HAP-1 (cell line): ENCODE measurements at regions not wholly inside any gene's neighbourhood (a gene's known extent, or its start where the extent isn't known, plus 50 kb on each side); places are given as distances from the start of the nearest gene placed in this dataset.

Source experiments
- DNase-seq, 2 experiments: peaks; one replicate each; pipeline ENCODE4 v3.0.0-alpha.2; 2016 to 2020; ENCODE audit warnings: low spot score in 2 of 2
- H3K27me3 ChIP-seq: fragments of 250-450 bp; sonication (Bioruptor Pico); 2 replicates; pipeline ENCODE4 v1.5.1; 2020; ENCODE audit warnings: low read depth, mild to moderate bottlenecking, moderate library complexity
- H3K36me3 ChIP-seq: fragments of 250-450 bp; sonication (Bioruptor Pico); replicated peaks from 2 replicates; pipeline ENCODE4 v1.5.1; 2020; ENCODE audit warnings: mild to moderate bottlenecking
- H3K4me1 ChIP-seq: fragments of 250-450 bp; sonication (Bioruptor Pico); 2 replicates; pipeline ENCODE4 v1.5.1; 2020; ENCODE audit warnings: mild to moderate bottlenecking
- H3K4me3 ChIP-seq: fragments of 250-450 bp; sonication (Bioruptor Pico); 2 replicates; pipeline ENCODE4 v1.5.1; 2020; ENCODE audit warnings: mild to moderate bottlenecking, moderate library complexity
- H3K9me3 ChIP-seq: fragments of 250-450 bp; sonication (Bioruptor Pico); 2 replicates; pipeline ENCODE4 v1.5.1; 2020; ENCODE audit warnings: mild to moderate bottlenecking, moderate library complexity
- in situ Hi-C: fragments of 300-500 bp; cut with MboI; formaldehyde crosslinking; loops from 3 replicates; pipeline ENCODE4 v1.14.3; 2020; ENCODE audit warnings: low sequenced_read_pairs, inconsistent platforms, mixed read lengths

DNA sequence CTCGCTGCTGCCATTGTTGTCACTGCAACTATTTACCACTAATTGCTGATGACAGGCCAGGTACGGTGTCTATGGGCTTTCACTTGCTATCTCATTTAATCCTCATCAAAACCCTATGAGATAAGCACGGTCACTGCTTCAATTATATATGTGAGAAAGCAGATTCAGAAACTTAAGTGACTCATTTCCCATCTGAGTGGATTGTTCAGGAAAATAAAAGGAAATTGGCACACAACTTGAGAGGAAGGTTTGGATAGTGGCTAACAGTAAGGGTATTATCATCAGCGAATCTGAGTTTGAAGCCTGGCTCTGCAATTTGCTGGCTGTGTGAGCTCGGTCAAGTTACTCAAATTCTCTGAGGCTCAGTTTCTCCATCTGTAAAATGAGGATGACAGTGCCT lies 196.0 kb downstream of the KCNS3 start:
- Histone ChIP-seq H3K9me3 (no peaks in the 10 kb centered on the region), H3K27me3 (no peaks in the 10 kb centered on the region), H3K4me3 (no peak overlapping the region), H3K36me3 (no peaks in the 10 kb centered on the region), H3K4me1 (peaks cover 4% of the 10 kb centered on the region)
- DNase-seq: no peak
- in situ Hi-C loops: no loop called here

DNA sequence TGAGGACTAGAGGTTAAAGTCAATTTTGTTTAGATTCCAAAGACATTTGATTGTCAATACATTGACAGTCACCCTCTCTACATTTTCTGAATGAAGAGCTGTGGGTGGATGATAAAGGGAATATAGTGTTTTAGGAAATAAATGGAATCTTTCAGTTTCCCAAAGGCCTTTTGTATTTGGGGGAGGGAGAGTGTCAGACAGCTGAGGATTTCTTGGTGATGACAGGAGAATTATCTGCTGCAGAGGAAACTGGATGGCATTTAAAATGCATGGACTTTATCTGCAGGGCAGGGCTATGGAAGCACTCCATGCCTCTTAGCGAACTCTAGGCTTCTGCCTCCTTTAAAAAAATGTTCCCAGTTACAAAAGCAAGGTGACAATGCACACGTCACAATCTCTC lies 195.1 kb downstream of the KCNS3 start:
- Histone ChIP-seq H3K4me1 (peaks cover 4% of the 10 kb centered on the region), H3K27me3 (no peaks in the 10 kb centered on the region), H3K9me3 (no peaks in the 10 kb centered on the region), H3K36me3 (no peaks in the 10 kb centered on the region), H3K4me3 (no peak overlapping the region)
- in situ Hi-C loops: no loop called here
- DNase-seq: no peak

DNA sequence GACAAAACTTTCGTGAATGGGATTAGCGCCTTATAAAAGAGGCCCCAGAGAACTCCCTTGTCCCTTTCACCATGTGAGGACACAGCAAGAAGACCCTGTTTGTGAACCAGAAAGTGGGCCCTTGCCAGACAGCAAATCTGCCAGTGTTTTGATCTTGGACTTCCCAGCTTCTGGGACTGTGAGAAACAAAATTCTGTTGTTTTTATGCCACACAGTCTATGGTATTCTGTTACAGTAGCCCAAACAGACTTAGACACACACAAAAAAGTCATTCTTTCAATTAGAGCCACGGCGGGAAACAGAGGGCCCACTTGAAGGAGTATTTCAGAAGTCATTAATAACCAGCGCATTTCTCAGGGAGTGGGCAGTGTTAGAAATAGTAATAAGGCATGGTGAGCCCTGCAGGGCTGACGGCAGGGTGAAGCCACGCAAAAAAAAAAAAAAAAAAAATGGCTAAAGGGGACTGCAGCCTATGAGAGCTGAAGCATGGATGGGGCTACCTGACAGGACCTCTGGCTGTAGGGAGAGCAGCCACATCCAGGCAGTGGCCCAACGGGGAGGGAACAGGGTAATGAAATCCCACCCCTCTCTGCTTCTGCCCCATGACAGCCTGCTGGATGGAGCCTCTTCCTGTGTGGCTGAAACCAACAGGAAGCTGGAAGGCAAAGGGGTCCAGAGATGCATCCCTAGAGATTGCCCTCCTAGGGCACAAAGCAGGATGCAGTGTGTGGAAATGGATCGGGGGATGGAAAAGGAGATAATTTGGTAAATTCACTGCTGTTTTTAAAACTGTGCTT lies 189.3 kb downstream of the KCNS3 start:
- no peak overlapping the region for H3K4me3 ChIP-seq
- no peaks in the 10 kb centered on the region for H3K36me3 ChIP-seq
- H3K9me3 ChIP-seq: no peaks in the 10 kb centered on the region
- H3K27me3 ChIP-seq: no peaks in the 10 kb centered on the region
- in situ Hi-C loops: no loop called here
- no peaks in the 10 kb centered on the region for H3K4me1 ChIP-seq
- no peak for DNase-seq

DNA sequence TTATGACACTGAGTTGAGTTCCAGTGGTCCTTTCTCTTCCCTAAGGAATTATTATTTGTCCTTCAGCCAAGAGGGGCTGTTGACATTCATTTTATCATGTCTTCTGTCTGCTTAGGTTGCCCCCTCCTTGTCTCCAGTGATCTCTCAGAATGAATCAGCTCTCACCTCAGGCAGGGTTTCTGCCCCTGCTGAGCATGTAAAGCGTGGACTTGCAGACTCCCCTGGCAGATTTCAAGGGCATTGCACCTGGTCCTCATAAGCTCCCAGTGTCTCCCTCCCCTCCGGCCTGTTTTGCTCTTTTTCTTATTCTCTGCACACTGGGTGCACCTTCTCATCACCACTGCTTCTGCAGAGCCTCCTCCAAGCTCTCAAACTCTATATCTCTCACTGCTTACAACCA lies 188.4 kb downstream of the KCNS3 start:
- in situ Hi-C loops: no loop called here
- no peak for DNase-seq
- no peaks in the 10 kb centered on the region for H3K27me3 ChIP-seq
- H3K4me3 ChIP-seq: no peak overlapping the region
- no peaks in the 10 kb centered on the region for H3K4me1 ChIP-seq
- H3K9me3 ChIP-seq: no peaks in the 10 kb centered on the region
- H3K36me3 ChIP-seq: no peaks in the 10 kb centered on the region

DNA sequence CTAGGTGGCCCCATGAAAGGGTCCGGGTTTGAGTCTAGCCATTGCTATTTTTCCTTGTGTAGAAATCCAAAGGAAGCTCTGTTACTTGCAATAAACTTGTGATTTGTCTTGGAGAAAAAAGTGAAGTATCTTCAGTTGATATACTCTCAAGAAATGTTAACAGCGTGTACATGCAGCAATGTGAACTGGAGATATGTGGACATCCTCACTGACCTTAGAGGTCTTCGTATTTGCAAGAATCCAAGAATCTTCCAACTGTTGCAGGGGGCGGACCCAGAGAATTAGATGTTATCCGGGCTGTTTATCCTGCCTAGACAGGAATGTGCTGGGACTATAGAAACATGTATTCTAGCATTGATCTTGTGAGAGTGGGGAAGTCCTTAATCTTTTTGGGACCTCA lies 187.6 kb downstream of the KCNS3 start:
- H3K36me3 ChIP-seq: no peaks in the 10 kb centered on the region
- in situ Hi-C loops: no loop called here
- H3K4me1 ChIP-seq: no peaks in the 10 kb centered on the region
- H3K9me3 ChIP-seq: no peaks in the 10 kb centered on the region
- no peaks in the 10 kb centered on the region for H3K27me3 ChIP-seq
- DNase-seq: no peak
- H3K4me3 ChIP-seq: no peak overlapping the region

DNA sequence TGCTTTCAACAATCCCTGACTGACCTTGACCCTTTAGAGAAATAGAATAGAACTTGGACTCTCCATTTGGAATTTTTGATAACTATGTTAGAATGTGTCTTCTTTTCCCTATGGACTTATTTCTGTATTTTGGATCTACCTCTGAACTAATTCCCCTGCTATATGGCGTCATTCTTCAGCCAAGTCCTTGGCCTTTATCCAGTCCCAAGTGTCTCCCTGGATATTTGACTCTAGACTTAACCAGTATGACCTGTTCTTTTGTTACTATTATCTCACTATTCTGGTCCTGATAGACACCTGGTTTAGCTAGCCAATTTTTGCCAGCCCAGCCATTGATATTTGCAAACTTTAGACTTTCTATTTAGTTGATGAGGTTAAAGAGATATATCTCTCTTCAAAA lies 186.8 kb downstream of the KCNS3 start:
- Histone ChIP-seq H3K4me3 (no peak overlapping the region), H3K36me3 (no peaks in the 10 kb centered on the region), H3K4me1 (no peaks in the 10 kb centered on the region), H3K27me3 (no peaks in the 10 kb centered on the region), H3K9me3 (no peaks in the 10 kb centered on the region)
- no peak for DNase-seq
- in situ Hi-C loops: no loop called here

DNA sequence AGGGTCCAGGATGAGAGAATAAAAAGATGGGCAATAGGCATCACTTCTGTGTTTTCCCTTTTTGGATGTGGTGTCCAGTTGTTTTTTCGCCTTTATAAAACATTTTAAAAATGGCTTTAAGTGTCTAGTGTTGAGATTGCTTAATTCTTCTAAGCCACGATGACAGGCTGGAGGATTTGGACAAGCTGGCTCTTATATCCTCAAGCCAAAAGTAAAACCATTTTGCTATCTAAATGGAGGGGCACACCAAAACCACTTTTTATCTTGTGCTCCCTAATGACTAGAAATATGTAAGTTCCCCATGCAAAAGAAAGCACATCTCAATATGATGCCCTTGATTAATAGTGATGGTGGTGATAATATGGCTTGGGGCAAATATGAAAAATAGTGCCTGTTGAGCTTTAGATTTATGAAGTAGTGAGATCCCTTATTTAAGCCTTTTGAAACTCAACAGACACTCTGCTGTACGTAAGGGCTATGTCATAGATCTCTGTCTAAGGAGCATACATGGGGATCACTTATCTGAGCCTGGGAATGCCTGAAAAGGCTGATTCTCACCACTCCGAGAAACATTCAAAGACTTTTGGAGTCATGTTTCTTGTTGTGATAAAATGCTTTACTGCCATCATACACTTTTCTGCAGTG lies 185.5 kb downstream of the KCNS3 start:
- DNase-seq: no peak
- H3K4me3 ChIP-seq: no peak overlapping the region
- H3K9me3 ChIP-seq: no peaks in the 10 kb centered on the region
- no peaks in the 10 kb centered on the region for H3K27me3 ChIP-seq
- no peaks in the 10 kb centered on the region for H3K36me3 ChIP-seq
- no peaks in the 10 kb centered on the region for H3K4me1 ChIP-seq
- in situ Hi-C loops: no loop called here

DNA sequence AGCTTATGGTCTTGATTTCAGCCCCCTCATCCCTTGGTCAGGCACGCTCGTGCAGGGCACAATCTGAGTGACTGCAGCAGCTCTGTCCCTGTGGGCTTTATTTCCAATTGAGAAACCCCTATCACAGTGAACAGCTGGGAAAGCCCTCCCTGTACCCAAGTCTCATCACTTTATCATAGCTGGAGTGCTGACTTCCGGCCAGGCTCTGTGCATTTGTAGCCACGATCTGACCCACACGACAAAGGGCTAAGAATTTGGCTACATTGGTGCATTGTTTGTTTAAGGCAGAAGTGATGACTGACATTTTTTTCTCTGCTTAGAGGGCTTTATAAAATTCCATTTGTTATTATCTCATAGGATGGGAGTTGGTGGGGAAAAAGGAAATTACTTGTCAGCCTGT lies 184.4 kb downstream of the KCNS3 start:
- H3K9me3 ChIP-seq: no peaks in the 10 kb centered on the region
- no peak overlapping the region for H3K4me3 ChIP-seq
- no peaks in the 10 kb centered on the region for H3K4me1 ChIP-seq
- DNase-seq: no peak
- H3K36me3 ChIP-seq: no peaks in the 10 kb centered on the region
- in situ Hi-C loops: no loop called here
- 0 out of 2 replicates have a peak, but pooled peaks cover 2% of the 10 kb centered on the region for H3K27me3 ChIP-seq

DNA sequence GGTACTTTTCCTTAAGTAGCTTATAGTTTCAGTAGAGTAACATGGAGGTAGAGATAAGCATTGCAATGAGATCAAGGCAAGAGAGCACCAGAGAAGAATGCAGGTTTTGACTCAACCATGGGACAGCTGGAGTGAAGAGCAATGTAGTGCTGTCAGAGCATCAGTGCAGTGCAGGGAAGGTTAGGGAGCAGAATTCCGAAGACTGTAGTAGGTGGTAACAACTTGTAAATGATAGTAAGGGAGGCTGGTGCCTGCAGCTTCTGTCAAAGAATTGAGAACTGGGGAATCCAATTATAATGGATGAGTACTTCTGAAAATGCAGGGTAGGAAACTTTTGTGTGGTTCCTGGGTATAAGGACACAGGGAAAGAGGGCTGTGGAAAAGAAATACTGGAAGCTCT lies 183.2 kb downstream of the KCNS3 start:
- Histone ChIP-seq H3K4me1 (no peaks in the 10 kb centered on the region), H3K36me3 (no peaks in the 10 kb centered on the region), H3K9me3 (no peaks in the 10 kb centered on the region), H3K4me3 (no peak overlapping the region), H3K27me3 (0 out of 2 replicates have a peak, but pooled peaks cover 2% of the 10 kb centered on the region)
- DNase-seq: no peak
- in situ Hi-C loops: no loop called here

DNA sequence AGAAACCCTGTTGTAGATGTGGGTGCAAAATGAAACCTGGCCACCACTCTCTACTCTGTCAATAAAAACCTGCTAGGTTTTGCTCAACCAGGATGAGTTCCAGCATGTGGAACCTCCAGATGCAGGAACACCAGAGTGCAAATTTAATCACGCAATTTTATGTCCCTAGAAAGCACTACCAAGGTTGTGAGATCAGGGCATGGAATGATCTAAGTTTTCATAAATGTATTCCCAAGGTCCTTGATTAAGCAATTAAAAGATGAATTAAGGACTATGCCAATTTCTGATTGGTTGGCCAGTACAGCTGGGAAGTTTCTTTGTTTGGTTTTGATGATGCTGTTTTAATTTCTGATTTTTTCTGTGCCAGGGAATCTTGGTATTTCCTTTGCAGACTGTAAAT lies 179.2 kb downstream of the KCNS3 start:
- no peak overlapping the region for H3K4me3 ChIP-seq
- in situ Hi-C loops: no loop called here

DNA sequence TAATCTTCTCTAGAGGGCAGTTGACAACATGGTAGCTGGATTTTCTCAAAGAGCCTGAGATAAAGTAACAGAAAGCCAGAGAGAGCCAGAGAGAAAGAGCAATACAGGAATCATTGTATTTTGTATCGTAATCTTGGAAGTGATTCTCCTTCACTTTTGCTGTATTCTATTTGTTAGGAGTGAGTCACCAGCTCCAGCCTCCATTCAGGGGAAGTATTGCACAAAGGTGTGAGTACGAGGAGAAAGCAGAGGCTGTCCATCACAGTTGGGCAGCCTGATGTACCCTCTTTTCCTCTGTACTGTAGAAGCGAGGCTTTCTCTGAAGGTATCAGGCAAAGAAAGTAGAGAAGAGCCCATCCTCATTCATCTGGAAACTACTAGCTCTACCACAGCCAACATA lies 176.8 kb downstream of the KCNS3 start:
- H3K4me1 ChIP-seq: no peaks in the 10 kb centered on the region
- H3K4me3 ChIP-seq: no peak overlapping the region
- 0 out of 2 replicates have a peak, but pooled peaks cover 2% of the 10 kb centered on the region for H3K27me3 ChIP-seq
- no peaks in the 10 kb centered on the region for H3K9me3 ChIP-seq
- H3K36me3 ChIP-seq: no peaks in the 10 kb centered on the region
- in situ Hi-C loops: no loop called here
- no peak for DNase-seq

More for the DNA sequence above, 179.2 kb downstream of the KCNS3 start:
- no peaks in the 10 kb centered on the region for H3K4me1 ChIP-seq
- H3K9me3 ChIP-seq: no peaks in the 10 kb centered on the region
- 0 out of 2 replicates have a peak, but pooled peaks cover 2% of the 10 kb centered on the region for H3K27me3 ChIP-seq
- no peaks in the 10 kb centered on the region for H3K36me3 ChIP-seq
- DNase-seq: no peak

DNA sequence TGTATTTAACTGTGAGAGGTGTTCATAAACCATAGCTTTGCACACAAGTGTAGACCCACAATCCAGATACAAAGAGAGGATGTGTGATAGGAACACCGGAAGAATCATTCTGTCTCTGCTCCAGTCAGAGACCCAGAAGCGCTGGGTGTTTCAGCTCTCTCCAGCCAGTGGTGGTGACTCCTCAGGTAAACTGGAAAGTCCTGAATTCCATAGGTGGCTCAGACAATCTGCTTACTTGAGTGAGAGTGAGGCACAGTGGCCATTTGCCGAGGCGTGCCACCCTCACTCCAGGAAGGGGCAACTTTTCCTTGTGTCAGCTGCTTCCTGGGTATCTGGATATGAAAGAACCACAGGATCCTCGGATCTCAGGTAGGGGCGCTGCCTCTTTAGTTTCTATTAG lies 171.5 kb downstream of the KCNS3 start:
- in situ Hi-C loops: no loop called here
- no peaks in the 10 kb centered on the region for H3K36me3 ChIP-seq
- peaks cover 4% of the 10 kb centered on the region; the same call in 1 of the 2 replicates for H3K4me1 ChIP-seq
- H3K9me3 ChIP-seq: no peaks in the 10 kb centered on the region; the same call in 1 of the 2 replicates
- no peak overlapping the region for H3K4me3 ChIP-seq
- no peak for DNase-seq
- H3K27me3 ChIP-seq: no peaks in the 10 kb centered on the region

DNA sequence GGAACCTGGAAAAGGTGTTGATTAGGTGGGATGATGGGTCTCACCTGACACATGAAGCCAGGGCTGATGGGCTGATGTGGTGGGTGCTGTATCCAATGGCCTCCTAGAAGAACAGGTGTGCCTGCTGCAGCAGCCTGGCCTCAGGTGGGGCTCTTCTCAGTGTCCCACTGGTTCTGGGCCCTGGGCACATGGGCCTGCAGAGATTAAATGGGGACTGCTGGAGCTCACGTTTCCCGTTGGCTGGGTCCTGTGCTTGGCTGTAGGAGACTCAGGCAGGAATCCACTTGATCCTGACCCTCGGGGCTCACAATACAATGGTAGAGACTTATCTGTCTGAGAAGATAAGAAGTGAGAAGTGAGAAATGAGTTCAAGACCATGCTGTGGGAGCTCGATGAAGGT lies 170.9 kb downstream of the KCNS3 start:
- H3K36me3 ChIP-seq: no peaks in the 10 kb centered on the region
- no peak overlapping the region for H3K4me3 ChIP-seq
- peaks cover 4% of the 10 kb centered on the region; the same call in 1 of the 2 replicates for H3K4me1 ChIP-seq
- in situ Hi-C loops: no loop called here
- no peaks in the 10 kb centered on the region for H3K27me3 ChIP-seq
- no peaks in the 10 kb centered on the region; the same call in 1 of the 2 replicates for H3K9me3 ChIP-seq
- DNase-seq: no peak

DNA sequence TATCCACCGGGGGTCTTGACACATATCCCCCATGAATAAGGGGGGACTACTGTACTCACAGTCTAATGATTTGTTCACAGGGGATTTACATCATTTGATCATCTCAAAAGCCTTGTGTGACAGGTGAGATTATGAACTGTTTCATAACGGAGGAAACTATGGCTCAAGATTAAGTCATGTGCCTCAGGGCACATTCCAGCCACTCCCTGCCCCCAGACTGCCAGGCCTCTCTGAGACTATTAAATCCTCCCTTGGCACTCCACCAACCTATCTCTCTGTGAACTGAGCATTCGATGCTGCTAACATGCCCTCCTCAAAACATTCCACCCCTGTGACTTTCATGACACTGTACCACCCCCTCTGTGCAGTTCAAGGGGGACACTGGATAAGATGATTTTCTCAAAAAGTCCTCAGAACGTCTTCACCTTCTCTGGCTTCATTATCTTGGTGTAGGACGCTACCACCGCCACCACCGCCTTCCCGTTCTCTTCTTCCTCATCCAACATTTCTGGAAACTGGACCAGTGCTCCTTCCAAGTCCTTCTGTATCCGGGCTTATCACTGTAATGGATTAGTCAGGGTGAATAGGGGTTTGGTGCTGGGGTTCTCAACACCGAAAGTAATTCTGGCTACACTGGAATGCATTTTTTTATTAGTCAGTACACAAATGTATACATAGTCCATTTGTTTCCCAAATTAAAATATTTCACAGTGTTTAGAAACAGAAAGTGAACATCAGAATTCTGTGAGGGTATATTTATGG lies 169.6 kb downstream of the KCNS3 start:
- in situ Hi-C loops: no loop called here
- peak; percentile 4 to 58 for DNase-seq
- no peak overlapping the region for H3K4me3 ChIP-seq

More for the DNA sequence above, 169.6 kb downstream of the KCNS3 start:
- H3K4me1 ChIP-seq: peaks cover 4% of the 10 kb centered on the region; the same call in 1 of the 2 replicates
- H3K27me3 ChIP-seq: no peaks in the 10 kb centered on the region
- H3K9me3 ChIP-seq: no peaks in the 10 kb centered on the region; the same call in 1 of the 2 replicates
- no peaks in the 10 kb centered on the region for H3K36me3 ChIP-seq
